ENCODE measurements at regions not wholly inside any gene's neighbourhood (a gene's known extent, or its start where the extent isn't known, plus 50 kb on each side); places are given as distances from the start of the nearest gene placed in this dataset.

DNA sequence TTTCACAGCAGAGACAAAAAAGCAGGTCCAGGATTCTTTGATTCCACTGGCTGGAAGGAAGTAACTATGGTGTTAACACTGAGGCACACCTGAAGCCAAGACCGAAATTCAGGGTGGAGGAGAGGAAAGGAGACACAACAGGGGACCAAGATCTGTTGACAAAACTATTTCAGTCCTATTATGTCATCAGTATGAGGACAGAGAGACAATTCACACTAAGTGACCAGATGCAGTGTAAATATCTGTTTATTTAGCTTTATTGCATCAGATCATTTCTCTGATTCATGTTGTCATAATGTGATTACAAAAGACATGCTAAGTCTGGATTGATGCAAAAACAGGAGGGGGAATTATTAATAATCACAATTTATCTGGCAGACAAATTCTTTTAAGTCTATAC is 118.8 kb downstream of the SIPA1L2 start:
- no peak overlapping the region for H3K4me2 ChIP-seq (ENCODE audit: low read depth, low read length)
- TF ChIP-seq, protein P1, sequence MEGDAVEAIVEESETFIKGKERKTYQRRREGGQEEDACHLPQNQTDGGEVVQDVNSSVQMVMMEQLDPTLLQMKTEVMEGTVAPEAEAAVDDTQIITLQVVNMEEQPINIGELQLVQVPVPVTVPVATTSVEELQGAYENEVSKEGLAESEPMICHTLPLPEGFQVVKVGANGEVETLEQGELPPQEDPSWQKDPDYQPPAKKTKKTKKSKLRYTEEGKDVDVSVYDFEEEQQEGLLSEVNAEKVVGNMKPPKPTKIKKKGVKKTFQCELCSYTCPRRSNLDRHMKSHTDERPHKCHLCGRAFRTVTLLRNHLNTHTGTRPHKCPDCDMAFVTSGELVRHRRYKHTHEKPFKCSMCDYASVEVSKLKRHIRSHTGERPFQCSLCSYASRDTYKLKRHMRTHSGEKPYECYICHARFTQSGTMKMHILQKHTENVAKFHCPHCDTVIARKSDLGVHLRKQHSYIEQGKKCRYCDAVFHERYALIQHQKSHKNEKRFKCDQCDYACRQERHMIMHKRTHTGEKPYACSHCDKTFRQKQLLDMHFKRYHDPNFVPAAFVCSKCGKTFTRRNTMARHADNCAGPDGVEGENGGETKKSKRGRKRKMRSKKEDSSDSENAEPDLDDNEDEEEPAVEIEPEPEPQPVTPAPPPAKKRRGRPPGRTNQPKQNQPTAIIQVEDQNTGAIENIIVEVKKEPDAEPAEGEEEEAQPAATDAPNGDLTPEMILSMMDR (IDR thresholded peaks at IDR 0.05; ENCODE audit: low read length), result no peak
- TF ChIP-seq EZH2phosphoT487 (IDR thresholded peaks at IDR 0.05; ENCODE audit: low read length) (no peak), EZH2 (optimal IDR thresholded peaks at IDR 0.05; ENCODE audit: low read depth, low read length) (no peak)
- H2AFZ ChIP-seq (ENCODE audit: low read length), result no peak overlapping the region
- no peak overlapping the region for H3K9ac ChIP-seq (ENCODE audit: low read length)
- DNase-seq, result no peak
- H3K4me3 ChIP-seq (ENCODE audit: low read length), result no peak overlapping the region
- no peaks in the 10 kb centered on the region for H4K20me1 ChIP-seq (ENCODE audit: insufficient read depth, low read length)
- H3K9me2 ChIP-seq (replicated peaks; ENCODE audit: insufficient read depth, low read length), result no peaks in the 10 kb centered on the region
- no peaks in the 10 kb centered on the region for H3K9me3 ChIP-seq (replicated peaks; ENCODE audit: insufficient read depth, low read length)
- H3K27me3 ChIP-seq (replicated peaks; ENCODE audit: insufficient read depth, low read length), result no peaks in the 10 kb centered on the region
- H3K36me3 ChIP-seq (replicated peaks; ENCODE audit: insufficient read depth, low read length), result no peaks in the 10 kb centered on the region
- H3K79me2 ChIP-seq (ENCODE audit: low read length), result no peaks in the 10 kb centered on the region
- H3K27ac ChIP-seq (ENCODE audit: low read length), result no peak overlapping the region
- no peaks in the 10 kb centered on the region for H3K4me1 ChIP-seq (ENCODE audit: low read length)
- H3F3A ChIP-seq (ENCODE audit: insufficient read depth, low read length), result no peaks in the 10 kb centered on the region

DNA sequence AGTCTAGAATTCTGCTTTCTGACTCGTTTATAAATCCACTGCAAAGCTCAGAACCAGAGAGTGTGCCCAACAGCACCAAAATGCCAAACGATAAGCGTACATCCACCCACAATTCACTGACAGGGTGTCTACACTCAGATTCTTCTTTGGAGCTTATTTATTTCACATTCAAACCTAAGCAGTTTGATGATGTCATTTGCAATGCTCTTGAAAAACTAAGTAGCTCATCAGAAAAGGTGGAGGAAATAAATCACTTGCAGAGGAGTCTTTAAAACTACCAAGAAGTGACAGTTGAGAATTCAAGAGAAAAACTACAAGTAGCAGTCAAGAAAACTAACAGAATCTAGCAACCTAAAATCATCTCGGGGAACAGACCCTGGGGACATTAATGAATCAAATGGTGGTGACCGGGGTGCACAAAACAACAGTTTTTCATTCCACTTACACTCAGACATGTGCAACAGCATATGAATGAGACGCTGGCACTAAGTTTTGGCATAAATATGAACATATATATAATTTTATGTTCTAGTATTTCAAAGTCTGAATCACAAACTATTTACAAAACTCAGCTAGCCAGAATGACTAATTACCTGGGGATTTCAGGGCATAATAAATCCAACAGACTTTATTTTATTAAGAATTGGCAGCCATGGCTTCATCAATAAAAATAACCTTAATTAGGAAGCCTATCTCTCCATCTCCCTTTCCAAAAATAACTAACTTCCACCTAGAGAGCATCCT is 119.4 kb downstream of the SIPA1L2 start:
- no peak for DNase-seq
- Histone ChIP-seq H3K27me3 (replicated peaks; ENCODE audit: insufficient read depth, low read length) (no peaks in the 10 kb centered on the region), H3K9ac (ENCODE audit: low read length) (no peak overlapping the region), H3K9me3 (replicated peaks; ENCODE audit: insufficient read depth, low read length) (no peaks in the 10 kb centered on the region), H3K27ac (ENCODE audit: low read length) (no peak overlapping the region), H3K9me2 (replicated peaks; ENCODE audit: insufficient read depth, low read length) (no peaks in the 10 kb centered on the region), H3F3A (ENCODE audit: insufficient read depth, low read length) (no peaks in the 10 kb centered on the region), H4K20me1 (ENCODE audit: insufficient read depth, low read length) (no peaks in the 10 kb centered on the region), H2AFZ (ENCODE audit: low read length) (no peak overlapping the region), H3K79me2 (ENCODE audit: low read length) (no peaks in the 10 kb centered on the region), H3K36me3 (replicated peaks; ENCODE audit: insufficient read depth, low read length) (no peaks in the 10 kb centered on the region), H3K4me1 (ENCODE audit: low read length) (no peaks in the 10 kb centered on the region), H3K4me2 (ENCODE audit: low read depth, low read length) (no peak overlapping the region), H3K4me3 (ENCODE audit: low read length) (no peak overlapping the region)
- no peak for TF ChIP-seq EZH2phosphoT487 (IDR thresholded peaks at IDR 0.05; ENCODE audit: low read length)
- TF ChIP-seq EZH2 (optimal IDR thresholded peaks at IDR 0.05; ENCODE audit: low read depth, low read length), result no peak
- TF ChIP-seq, protein P1 (IDR thresholded peaks at IDR 0.05; ENCODE audit: low read length), result no peak

DNA sequence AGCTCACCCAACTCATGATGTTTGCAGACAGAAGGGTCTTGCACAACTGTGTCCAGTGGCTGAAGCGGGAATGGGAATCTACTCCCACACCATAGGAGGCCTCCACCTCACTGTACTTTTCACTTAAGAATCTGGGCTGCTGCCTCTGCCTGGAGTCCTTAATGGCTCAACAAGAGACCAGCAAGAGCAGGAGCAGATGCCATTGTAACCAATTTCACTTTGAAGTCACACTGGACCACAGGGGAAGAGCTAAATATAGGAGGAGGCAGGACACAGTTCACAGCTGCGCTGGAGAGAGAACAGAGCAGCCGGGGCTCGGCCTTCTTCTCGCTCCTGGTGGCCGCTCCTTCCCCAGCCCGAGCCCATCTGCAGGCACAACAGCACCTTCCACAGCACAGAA is 120.4 kb downstream of the SIPA1L2 start:
- Histone ChIP-seq H3K79me2 (ENCODE audit: low read length) (no peaks in the 10 kb centered on the region), H3K9me3 (replicated peaks; ENCODE audit: insufficient read depth, low read length) (no peaks in the 10 kb centered on the region), H3K4me3 (ENCODE audit: low read length) (no peak overlapping the region), H3K9ac (ENCODE audit: low read length) (no peak overlapping the region), H3K9me2 (replicated peaks; ENCODE audit: insufficient read depth, low read length) (no peaks in the 10 kb centered on the region), H3K4me1 (ENCODE audit: low read length) (no peaks in the 10 kb centered on the region), H3K27ac (ENCODE audit: low read length) (no peak overlapping the region), H3K4me2 (ENCODE audit: low read depth, low read length) (no peak overlapping the region), H4K20me1 (ENCODE audit: insufficient read depth, low read length) (no peaks in the 10 kb centered on the region), H2AFZ (ENCODE audit: low read length) (no peak overlapping the region), H3K27me3 (replicated peaks; ENCODE audit: insufficient read depth, low read length) (no peaks in the 10 kb centered on the region), H3K36me3 (replicated peaks; ENCODE audit: insufficient read depth, low read length) (no peaks in the 10 kb centered on the region), H3F3A (ENCODE audit: insufficient read depth, low read length) (no peaks in the 10 kb centered on the region)
- DNase-seq, result no peak
- TF ChIP-seq EZH2 (optimal IDR thresholded peaks at IDR 0.05; ENCODE audit: low read depth, low read length) (no peak), EZH2phosphoT487 (IDR thresholded peaks at IDR 0.05; ENCODE audit: low read length) (no peak)
- TF ChIP-seq, protein P1 (IDR thresholded peaks at IDR 0.05; ENCODE audit: low read length), result no peak
